ENCODE measurements at regions not wholly inside any gene's neighbourhood (a gene's known extent, or its start where the extent isn't known, plus 50 kb on each side); places are given as distances from the start of the nearest gene placed in this dataset.

DNA sequence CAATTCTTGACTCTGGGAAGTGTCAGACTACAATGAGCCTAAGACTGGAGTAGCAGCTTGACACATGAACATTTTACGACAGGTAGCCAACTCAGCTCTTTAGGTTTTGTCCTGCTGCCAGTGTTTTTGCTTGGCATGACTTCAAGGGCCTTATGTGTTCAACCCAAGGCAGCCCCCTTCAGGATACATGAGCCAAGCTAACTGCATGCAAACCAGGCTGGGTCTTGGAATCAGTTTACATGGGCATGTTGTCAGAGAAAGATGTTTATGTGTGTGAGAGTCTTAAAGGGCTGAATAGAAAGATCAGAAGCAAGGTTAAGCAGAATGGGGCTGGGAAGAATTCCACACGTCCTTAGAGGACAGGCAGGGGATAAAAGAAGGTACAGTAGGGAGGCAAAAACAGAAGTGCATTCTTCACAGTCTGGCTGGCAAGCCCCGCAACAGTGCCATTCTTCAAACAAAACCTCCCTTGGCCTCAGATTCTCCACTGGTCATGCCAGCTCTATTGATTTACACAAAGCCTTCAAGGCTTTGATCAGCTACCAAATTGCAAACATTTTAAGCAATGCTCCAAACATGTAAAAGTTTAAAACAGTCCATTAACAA, 97.3 kb downstream of the NKX6-1 start:
- no peak overlapping the region for H2BK20ac ChIP-seq (ENCODE audit: low read depth, low read length)
- POLR2A ChIA-PET (ENCODE audit: unreplicated experiment) = interaction anchor here (0.6 kb wide), 1 partner anchor 63 kb away, joined by 4 read pairs; no protein-coding TSS in a partner anchor
- H4K8ac ChIP-seq (ENCODE audit: low read depth in 2 of 2, low read length in 2 of 2) = no peak overlapping the region
- no peak overlapping the region for H2BK15ac ChIP-seq (ENCODE audit: low read depth, low read length)
- no peaks in the 10 kb centered on the region for H3K79me1 ChIP-seq (ENCODE audit: low read depth in 1 of 2, low read length in 2 of 2)
- H3K4ac ChIP-seq (ENCODE audit: low read depth, low read length) = no peak overlapping the region
- no peak overlapping the region for H3K27ac ChIP-seq (ENCODE audit: insufficient read depth, low read length)
- no peak for ATAC-seq (ENCODE audit: low read depth)
- intact Hi-C loops (cut with micrococcal nuclease) (no loop called here), dilution Hi-C loops (cut with HindIII; ENCODE audit: low sequenced_read_pairs, unreplicated experiment) (no loop called here), in situ Hi-C loops (cut with MboI; ENCODE audit: low sequenced_read_pairs) (no loop called here)
- no peaks in the 10 kb centered on the region for H3K27me3 ChIP-seq (ENCODE audit: control insufficient read depth, insufficient read depth, low read length)
- no peak overlapping the region for H3K9ac ChIP-seq (ENCODE audit: low read depth, low read length)
- no peak overlapping the region for H2BK120ac ChIP-seq (ENCODE audit: low read depth, low read length)
- TF ChIP-seq RCOR1 (IDR thresholded peaks at IDR 0.05; ENCODE audit: insufficient replicate concordance, low read length) (no peak), BHLHE40 (IDR thresholded peaks at IDR 0.05; ENCODE audit: low read depth, low read length) (no peak), MAFK (IDR thresholded peaks at IDR 0.05; ENCODE audit: low read depth, low read length) (no peak), SMC3 (IDR thresholded peaks at IDR 0.05; ENCODE audit: low read depth, low read length) (no peak), MXI1 (IDR thresholded peaks at IDR 0.05; ENCODE audit: borderline replicate concordance, low read depth, low read length) (no peak), FOS (IDR thresholded peaks at IDR 0.05; ENCODE audit: low read depth, low read length) (no peak), NFE2L2 (IDR thresholded peaks at IDR 0.05; ENCODE audit: low read depth, low read length) (no peak), MAZ (IDR thresholded peaks at IDR 0.05; ENCODE audit: borderline replicate concordance, low read depth, low read length) (no peak), RFX5 (IDR thresholded peaks at IDR 0.05; ENCODE audit: low read depth, low read length) (no peak), CEBPB (IDR thresholded peaks at IDR 0.05; ENCODE audit: low read depth, low read length) (no peak), CHD1 (IDR thresholded peaks at IDR 0.05; ENCODE audit: low read depth, low read length) (no peak)
- no peak overlapping the region for H3K23ac ChIP-seq (ENCODE audit: low read depth, low read length)
- no peak overlapping the region for H2AK5ac ChIP-seq (ENCODE audit: low read depth, low read length)
- no peaks in the 10 kb centered on the region for H3K36me3 ChIP-seq (ENCODE audit: control insufficient read depth, insufficient read depth, low read length)
- no peak overlapping the region for H3K4me2 ChIP-seq (ENCODE audit: low read depth, low read length)
- H3K18ac ChIP-seq (ENCODE audit: low read depth, low read length) = no peak overlapping the region
- no peak for DNase-seq
- 20% methylated on average over 1 of the region's 3 CpGs; no CpG with 5 or more reads in 1 of the 2 experiments for WGBS, 2 experiments (ENCODE audit: extremely low coverage in 2 of 2, insufficient read length in 1 of 2)
- H4K5ac ChIP-seq (ENCODE audit: low read depth, low read length) = no peak overlapping the region
- no peak overlapping the region for H2BK5ac ChIP-seq (ENCODE audit: low read depth, low read length, poor library complexity, severe bottlenecking)
- no peaks in the 10 kb centered on the region for H3K4me1 ChIP-seq (ENCODE audit: control insufficient read depth, insufficient read depth, low read length)
- H3K9me3 ChIP-seq (ENCODE audit: control insufficient read depth, insufficient read depth, low read length) = no peaks in the 10 kb centered on the region
- no peak overlapping the region for H2AFZ ChIP-seq (replicated peaks; ENCODE audit: low read length, poor library complexity)
- no TSS peak for BruUV-seq (replicated peaks)
- H3K56ac ChIP-seq (ENCODE audit: extremely low read depth, insufficient read depth, low read length) = no peak overlapping the region
- H4K20me1 ChIP-seq (ENCODE audit: insufficient read depth, low read length) = no peaks in the 10 kb centered on the region
- CTCF ChIA-PET = no interaction called here
- H3K4me3 ChIP-seq (ENCODE audit: insufficient read depth, low read depth, low read length) = no peak overlapping the region
- no peak overlapping the region for H2AK9ac ChIP-seq (replicated peaks; ENCODE audit: low read depth, low read length, poor library complexity)
- no peak overlapping the region for H3K14ac ChIP-seq (replicated peaks; ENCODE audit: low read depth, low read length)
- no peak overlapping the region for H4K91ac ChIP-seq (ENCODE audit: insufficient read depth, low read depth, low read length)
- no peaks in the 10 kb centered on the region for H3K9me1 ChIP-seq (ENCODE audit: insufficient read depth, low read length)

Measured in IMR-90 (cell line).